GM12878 (cell line): ENCODE measurements at regions not wholly inside any gene's neighbourhood (a gene's known extent, or its start where the extent isn't known, plus 50 kb on each side); places are given as distances from the start of the nearest gene placed in this dataset.

Experiments used
- MTA3 ChIP-seq: IDR thresholded peaks from 2 replicates; pipeline ENCODE4 v1.6.1; 2012; ENCODE audit warnings: low read length, inconsistent platforms, borderline replicate concordance
- POLR2AphosphoS5 ChIP-seq: IDR thresholded peaks from 2 replicates; pipeline ENCODE4 v1.6.1; 2011; ENCODE audit warnings: mild to moderate bottlenecking, low read length, inconsistent platforms
- TF ChIP-seq, protein P1 (sequence below): fragments of 450-650 bp; IDR thresholded peaks from 2 replicates; pipeline ENCODE4 v1.6.1; 2017; ENCODE audit warnings: antibody characterized with exemption, mild to moderate bottlenecking, moderate library complexity

DNA sequence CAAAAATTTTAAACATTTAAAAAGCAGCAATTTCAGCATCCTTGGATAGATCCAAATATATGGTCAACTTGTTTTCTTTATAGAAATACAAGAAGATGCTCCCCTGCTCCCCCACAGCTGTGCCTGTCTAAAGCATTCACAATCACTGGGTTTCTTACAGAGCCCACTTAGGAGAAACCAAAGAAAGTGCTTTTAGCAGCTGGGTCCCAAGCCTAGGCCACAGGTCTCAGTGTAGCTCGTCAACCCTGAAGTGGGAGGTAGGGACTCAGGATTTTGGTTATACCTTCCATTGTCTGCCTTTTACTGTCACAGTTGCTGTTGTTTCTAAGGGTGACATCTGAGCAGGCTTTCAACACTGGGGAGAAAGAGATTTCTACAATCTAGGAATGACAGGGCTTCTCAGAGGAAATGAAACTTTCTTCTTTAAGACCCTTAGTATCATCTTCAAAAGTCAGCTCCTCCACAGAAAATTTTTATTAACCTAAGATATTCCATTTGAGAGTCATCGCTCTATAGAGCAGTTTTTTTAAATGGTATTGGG is 199.3 kb upstream of the CMC1 start:
- TF ChIP-seq POLR2AphosphoS5 (no peak), MTA3 (no peak)
- TF ChIP-seq, protein P1, sequence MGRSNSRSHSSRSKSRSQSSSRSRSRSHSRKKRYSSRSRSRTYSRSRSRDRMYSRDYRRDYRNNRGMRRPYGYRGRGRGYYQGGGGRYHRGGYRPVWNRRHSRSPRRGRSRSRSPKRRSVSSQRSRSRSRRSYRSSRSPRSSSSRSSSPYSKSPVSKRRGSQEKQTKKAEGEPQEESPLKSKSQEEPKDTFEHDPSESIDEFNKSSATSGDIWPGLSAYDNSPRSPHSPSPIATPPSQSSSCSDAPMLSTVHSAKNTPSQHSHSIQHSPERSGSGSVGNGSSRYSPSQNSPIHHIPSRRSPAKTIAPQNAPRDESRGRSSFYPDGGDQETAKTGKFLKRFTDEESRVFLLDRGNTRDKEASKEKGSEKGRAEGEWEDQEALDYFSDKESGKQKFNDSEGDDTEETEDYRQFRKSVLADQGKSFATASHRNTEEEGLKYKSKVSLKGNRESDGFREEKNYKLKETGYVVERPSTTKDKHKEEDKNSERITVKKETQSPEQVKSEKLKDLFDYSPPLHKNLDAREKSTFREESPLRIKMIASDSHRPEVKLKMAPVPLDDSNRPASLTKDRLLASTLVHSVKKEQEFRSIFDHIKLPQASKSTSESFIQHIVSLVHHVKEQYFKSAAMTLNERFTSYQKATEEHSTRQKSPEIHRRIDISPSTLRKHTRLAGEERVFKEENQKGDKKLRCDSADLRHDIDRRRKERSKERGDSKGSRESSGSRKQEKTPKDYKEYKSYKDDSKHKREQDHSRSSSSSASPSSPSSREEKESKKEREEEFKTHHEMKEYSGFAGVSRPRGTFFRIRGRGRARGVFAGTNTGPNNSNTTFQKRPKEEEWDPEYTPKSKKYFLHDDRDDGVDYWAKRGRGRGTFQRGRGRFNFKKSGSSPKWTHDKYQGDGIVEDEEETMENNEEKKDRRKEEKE = no peak
